ENCODE measurements at regions not wholly inside any gene's neighbourhood (a gene's known extent, or its start where the extent isn't known, plus 50 kb on each side); places are given as distances from the start of the nearest gene placed in this dataset.

GRCh38 chr21:15164678-15165303, 100.0 kb upstream of the NRIP1 start:
- DNase-seq (ENCODE audit: low read depth in 6 of 9, low spot score in 9 of 9) = no peak
- Histone ChIP-seq H3K27me3 (ENCODE audit: control insufficient read depth in 2 of 2, insufficient read depth in 1 of 2, low read length in 1 of 2) (no peaks in the 10 kb centered on the region), H3K36me3 (ENCODE audit: control insufficient read depth in 2 of 2, insufficient read depth in 2 of 2, low read length in 1 of 2) (no peaks in the 10 kb centered on the region), H3K4me3 (ENCODE audit: low read length in 2 of 2) (no peak overlapping the region), H3K4me1 (ENCODE audit: control insufficient read depth in 2 of 2, insufficient read depth in 2 of 2, low read length in 2 of 2) (no peaks in the 10 kb centered on the region), H3K9me3 (ENCODE audit: control insufficient read depth in 2 of 2, insufficient read depth in 1 of 2, low read length in 1 of 2) (no peaks in the 10 kb centered on the region), H3K27ac (ENCODE audit: low read depth in 1 of 2, low read length in 1 of 2) (no peak overlapping the region)
- 92% methylated on average over 2 of the region's 2 CpGs for WGBS

- no peaks in the 10 kb centered on the region for H3K9me3 ChIP-seq (ENCODE audit: control insufficient read depth in 2 of 2, insufficient read depth in 1 of 2, low read length in 1 of 2)
- no peaks in the 10 kb centered on the region for H3K27me3 ChIP-seq (ENCODE audit: control insufficient read depth in 2 of 2, insufficient read depth in 1 of 2, low read length in 1 of 2)
- WGBS = 42% methylated on average over 2 of the region's 2 CpGs
Observed at GRCh38 chr21:15170614-15171013, 105.8 kb upstream of the NRIP1 start.

GRCh38 chr21:15171546-15171945, 106.7 kb upstream of the NRIP1 start:
- Histone ChIP-seq H3K27ac (ENCODE audit: low read depth in 1 of 2, low read length in 1 of 2) (no peak overlapping the region), H3K9me3 (ENCODE audit: control insufficient read depth in 2 of 2, insufficient read depth in 1 of 2, low read length in 1 of 2) (no peaks in the 10 kb centered on the region), H3K36me3 (ENCODE audit: control insufficient read depth in 2 of 2, insufficient read depth in 2 of 2, low read length in 1 of 2) (no peaks in the 10 kb centered on the region), H3K27me3 (ENCODE audit: control insufficient read depth in 2 of 2, insufficient read depth in 1 of 2, low read length in 1 of 2) (no peaks in the 10 kb centered on the region), H3K4me3 (ENCODE audit: low read length in 2 of 2) (no peak overlapping the region), H3K4me1 (ENCODE audit: control insufficient read depth in 2 of 2, insufficient read depth in 2 of 2, low read length in 2 of 2) (peaks cover 0 to 2% of the 10 kb centered on the region in 2 donors)
- no peak for DNase-seq (ENCODE audit: low read depth in 6 of 9, low spot score in 9 of 9)
- 95% methylated on average over 4 of the region's 4 CpGs for WGBS

More at GRCh38 chr21:15170614-15171013, 105.8 kb upstream of the NRIP1 start:
- peaks cover 0 to 2% of the 10 kb centered on the region in 2 donors for H3K4me1 ChIP-seq (ENCODE audit: control insufficient read depth in 2 of 2, insufficient read depth in 2 of 2, low read length in 2 of 2)
- no peak overlapping the region for H3K27ac ChIP-seq (ENCODE audit: low read depth in 1 of 2, low read length in 1 of 2)
- H3K4me3 ChIP-seq (ENCODE audit: low read length in 2 of 2) = no peak overlapping the region
- H3K36me3 ChIP-seq (ENCODE audit: control insufficient read depth in 2 of 2, insufficient read depth in 2 of 2, low read length in 1 of 2) = no peaks in the 10 kb centered on the region
- peak in 5 of 9 donors; percentile 1 to 34 (median 18) for DNase-seq (ENCODE audit: low read depth in 6 of 9, low spot score in 9 of 9)

GRCh38 chr21:15172963-15173362, 108.2 kb upstream of the NRIP1 start:
- no peaks in the 10 kb centered on the region for H3K9me3 ChIP-seq (ENCODE audit: control insufficient read depth in 2 of 2, insufficient read depth in 1 of 2, low read length in 1 of 2)
- H3K36me3 ChIP-seq (ENCODE audit: control insufficient read depth in 2 of 2, insufficient read depth in 2 of 2, low read length in 1 of 2) = no peaks in the 10 kb centered on the region
- DNase-seq (ENCODE audit: low read depth in 6 of 9, low spot score in 9 of 9) = no peak
- 88% methylated on average over 3 of the region's 3 CpGs for WGBS
- H3K27me3 ChIP-seq (ENCODE audit: control insufficient read depth in 2 of 2, insufficient read depth in 1 of 2, low read length in 1 of 2) = no peaks in the 10 kb centered on the region
- no peak overlapping the region for H3K27ac ChIP-seq (ENCODE audit: low read depth in 1 of 2, low read length in 1 of 2)
- H3K4me3 ChIP-seq (ENCODE audit: low read length in 2 of 2) = no peak overlapping the region
- peaks cover 0 to 2% of the 10 kb centered on the region in 2 donors for H3K4me1 ChIP-seq (ENCODE audit: control insufficient read depth in 2 of 2, insufficient read depth in 2 of 2, low read length in 2 of 2)

GRCh38 chr21:15174923-15175322, 110.1 kb upstream of the NRIP1 start:
- WGBS = 96% methylated on average over 3 of the region's 3 CpGs
- no peak overlapping the region for H3K27ac ChIP-seq (ENCODE audit: low read depth in 1 of 2, low read length in 1 of 2)
- H3K27me3 ChIP-seq (ENCODE audit: control insufficient read depth in 2 of 2, insufficient read depth in 1 of 2, low read length in 1 of 2) = no peaks in the 10 kb centered on the region
- H3K4me1 ChIP-seq (ENCODE audit: control insufficient read depth in 2 of 2, insufficient read depth in 2 of 2, low read length in 2 of 2) = peaks cover 0 to 2% of the 10 kb centered on the region in 2 donors
- DNase-seq (ENCODE audit: low read depth in 6 of 9, low spot score in 9 of 9) = no peak
- H3K4me3 ChIP-seq (ENCODE audit: low read length in 2 of 2) = no peak overlapping the region
- no peaks in the 10 kb centered on the region for H3K9me3 ChIP-seq (ENCODE audit: control insufficient read depth in 2 of 2, insufficient read depth in 1 of 2, low read length in 1 of 2)
- H3K36me3 ChIP-seq (ENCODE audit: control insufficient read depth in 2 of 2, insufficient read depth in 2 of 2, low read length in 1 of 2) = no peaks in the 10 kb centered on the region

GRCh38 chr21:15182731-15183130, 117.9 kb upstream of the NRIP1 start:
- no peak overlapping the region for H3K27ac ChIP-seq (ENCODE audit: low read depth in 1 of 2, low read length in 1 of 2)
- H3K4me1 ChIP-seq (ENCODE audit: control insufficient read depth in 2 of 2, insufficient read depth in 2 of 2, low read length in 2 of 2) = no peaks in the 10 kb centered on the region
- no peak overlapping the region for H3K4me3 ChIP-seq (ENCODE audit: low read length in 2 of 2)
- H3K9me3 ChIP-seq (ENCODE audit: control insufficient read depth in 2 of 2, insufficient read depth in 1 of 2, low read length in 1 of 2) = no peaks in the 10 kb centered on the region
- no peaks in the 10 kb centered on the region for H3K36me3 ChIP-seq (ENCODE audit: control insufficient read depth in 2 of 2, insufficient read depth in 2 of 2, low read length in 1 of 2)
- no peak for DNase-seq (ENCODE audit: low read depth in 6 of 9, low spot score in 9 of 9)
- no peaks in the 10 kb centered on the region for H3K27me3 ChIP-seq (ENCODE audit: control insufficient read depth in 2 of 2, insufficient read depth in 1 of 2, low read length in 1 of 2)
- 91% methylated on average over 4 of the region's 4 CpGs for WGBS

GRCh38 chr21:15183813-15184257, 119.0 kb upstream of the NRIP1 start:
- no peaks in the 10 kb centered on the region for H3K4me1 ChIP-seq (ENCODE audit: control insufficient read depth in 2 of 2, insufficient read depth in 2 of 2, low read length in 2 of 2)
- no peaks in the 10 kb centered on the region for H3K27me3 ChIP-seq (ENCODE audit: control insufficient read depth in 2 of 2, insufficient read depth in 1 of 2, low read length in 1 of 2)
- no peak for DNase-seq (ENCODE audit: low read depth in 6 of 9, low spot score in 9 of 9)
- 93% methylated on average over 5 of the region's 5 CpGs for WGBS
- H3K36me3 ChIP-seq (ENCODE audit: control insufficient read depth in 2 of 2, insufficient read depth in 2 of 2, low read length in 1 of 2) = no peaks in the 10 kb centered on the region
- H3K9me3 ChIP-seq (ENCODE audit: control insufficient read depth in 2 of 2, insufficient read depth in 1 of 2, low read length in 1 of 2) = no peaks in the 10 kb centered on the region
- no peak overlapping the region for H3K4me3 ChIP-seq (ENCODE audit: low read length in 2 of 2)
- peak overlapping the region in 1 of 2 donors; percentile 15 for H3K27ac ChIP-seq (ENCODE audit: low read depth in 1 of 2, low read length in 1 of 2)

- DNase-seq (ENCODE audit: low read depth in 6 of 9, low spot score in 9 of 9) = no peak
- H3K4me3 ChIP-seq (ENCODE audit: low read length in 2 of 2) = no peak overlapping the region
- H3K27me3 ChIP-seq (ENCODE audit: control insufficient read depth in 2 of 2, insufficient read depth in 1 of 2, low read length in 1 of 2) = no peaks in the 10 kb centered on the region
- H3K9me3 ChIP-seq (ENCODE audit: control insufficient read depth in 2 of 2, insufficient read depth in 1 of 2, low read length in 1 of 2) = no peaks in the 10 kb centered on the region
- H3K4me1 ChIP-seq (ENCODE audit: control insufficient read depth in 2 of 2, insufficient read depth in 2 of 2, low read length in 2 of 2) = no peaks in the 10 kb centered on the region
- WGBS = 95% methylated on average over 3 of the region's 3 CpGs
- H3K36me3 ChIP-seq (ENCODE audit: control insufficient read depth in 2 of 2, insufficient read depth in 2 of 2, low read length in 1 of 2) = no peaks in the 10 kb centered on the region
- no peak overlapping the region for H3K27ac ChIP-seq (ENCODE audit: low read depth in 1 of 2, low read length in 1 of 2)
Observed at GRCh38 chr21:15190412-15190811, 125.6 kb upstream of the NRIP1 start.

GRCh38 chr21:15190837-15191236, 126.0 kb upstream of the NRIP1 start:
- H3K27me3 ChIP-seq (ENCODE audit: control insufficient read depth in 2 of 2, insufficient read depth in 1 of 2, low read length in 1 of 2) = no peaks in the 10 kb centered on the region
- WGBS = 98% methylated on average over 5 of the region's 5 CpGs
- no peaks in the 10 kb centered on the region for H3K9me3 ChIP-seq (ENCODE audit: control insufficient read depth in 2 of 2, insufficient read depth in 1 of 2, low read length in 1 of 2)
- H3K27ac ChIP-seq (ENCODE audit: low read depth in 1 of 2, low read length in 1 of 2) = no peak overlapping the region
- no peak for DNase-seq (ENCODE audit: low read depth in 6 of 9, low spot score in 9 of 9)
- H3K4me1 ChIP-seq (ENCODE audit: control insufficient read depth in 2 of 2, insufficient read depth in 2 of 2, low read length in 2 of 2) = no peaks in the 10 kb centered on the region
- H3K36me3 ChIP-seq (ENCODE audit: control insufficient read depth in 2 of 2, insufficient read depth in 2 of 2, low read length in 1 of 2) = no peaks in the 10 kb centered on the region
- no peak overlapping the region for H3K4me3 ChIP-seq (ENCODE audit: low read length in 2 of 2)

Measured in thymus (tissue), 11 donors.